H1 (cell line): ENCODE measurements at regions not wholly inside any gene's neighbourhood (a gene's known extent, or its start where the extent isn't known, plus 50 kb on each side); places are given as distances from the start of the nearest gene placed in this dataset.

Experiments used
- BACH1 ChIP-seq: IDR thresholded peaks from 2 replicates; pipeline ENCODE4 v1.6.1; 2012; ENCODE audit warnings: low read length, improper control_type of control experiment
- CBX5 ChIP-seq: fragments of 300-800, 300-1000 bp; sonication (generic); IDR thresholded peaks from 2 replicates; pipeline ENCODE4 v1.7.1; 2016; ENCODE audit warnings: antibody characterized with exemption, low read length, low read depth
- CHD7 ChIP-seq: fragments of 300-600 bp; sonication (generic); IDR thresholded peaks from 2 replicates; pipeline ENCODE4 v1.7.1; 2012; ENCODE audit warnings: low read length, moderate library complexity, mild to moderate bottlenecking, inconsistent platforms; ENCODE audit not compliant: insufficient replicate concordance

- TF ChIP-seq CHD7 (no peak), BACH1 (no peak), CBX5 (no peak)
- TF ChIP-seq, all 59 proteins: peak for 0
These were observed 391.4 kb upstream of the AKR1E2 start (continued) for GRCh38 chr10:4434516-4435071.
